Peyer's patch (tissue), 4 donors: ENCODE measurements at regions not wholly inside any gene's neighbourhood (a gene's known extent, or its start where the extent isn't known, plus 50 kb on each side); places are given as distances from the start of the nearest gene placed in this dataset.

Experiments used
- DNase-seq, 3 donors: peaks; one replicate each; pipeline ENCODE4 v3.0.0-alpha.2; 2017 to 2019
- H3K27ac ChIP-seq, 4 donors: fragments of 200-600 bp; sonication (generic); one replicate each; pipeline ENCODE4 v1.5.1; 2016 to 2019
- H3K27me3 ChIP-seq, 2 donors: fragments of 200-600 bp; sonication (generic); one replicate each; pipeline ENCODE4 v1.5.1; 2019
- H3K36me3 ChIP-seq, 3 donors: fragments of 200-600 bp; sonication (generic); one replicate each; pipeline ENCODE4 v1.5.1; 2016 to 2019
- H3K4me1 ChIP-seq, 4 donors: fragments of 200-600 bp; sonication (generic); one replicate each; pipeline ENCODE4 v1.5.1; 2016 to 2019
- H3K4me3 ChIP-seq, 4 donors: fragments of 200-600 bp; sonication (generic); 1 replicate in 3 of 4; 2 replicates in 1 of 4; pipeline ENCODE4 v1.5.1; 2016 to 2019; ENCODE audit warnings: mild to moderate bottlenecking in 1 of 4
- H3K9me3 ChIP-seq, 4 donors: fragments of 200-600 bp; sonication (generic); one replicate each; pipeline ENCODE4 v1.5.1; 2016 to 2019; ENCODE audit warnings: mild to moderate bottlenecking in 1 of 4
- POLR2A ChIP-seq, 2 donors: fragments of 450-650 bp; IDR thresholded peaks; one replicate each; pipeline ENCODE4 v1.5.1; 2017; ENCODE audit warnings: antibody characterized with exemption in 2 of 2, mild to moderate bottlenecking in 2 of 2, moderate library complexity in 2 of 2
- TF ChIP-seq, protein P1 (sequence below), 6 experiments: fragments of 450-650 bp in 4 of 6; fragments of 200-600 bp in 2 of 6; sonication (generic) in 1 of 6; IDR thresholded peaks; one replicate each; pipeline ENCODE4 v1.5.1; 2017 to 2019; ENCODE audit warnings: antibody characterized with exemption in 6 of 6, mild to moderate bottlenecking in 3 of 6, moderate library complexity in 1 of 6

DNA sequence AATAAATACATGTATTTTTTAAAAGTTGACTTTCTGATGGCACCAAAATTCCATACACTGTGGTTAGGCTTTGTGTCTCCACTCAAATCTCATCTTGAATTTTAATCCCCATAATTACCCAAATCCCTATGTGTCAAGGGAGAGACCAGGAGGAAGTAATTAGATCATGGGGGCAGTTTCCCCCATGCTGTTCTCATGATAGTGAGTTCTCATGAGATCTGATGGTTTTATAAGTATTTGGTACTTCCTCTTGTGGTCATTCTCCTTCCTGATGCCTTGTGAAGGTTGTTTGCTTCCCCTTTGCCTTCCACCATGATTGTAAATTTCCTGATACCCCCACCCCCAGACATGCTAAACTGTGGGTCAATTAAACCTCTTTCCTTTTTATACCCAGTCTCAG is 1218.4 kb upstream of the PRMT6 start:
- TF ChIP-seq POLR2A (IDR thresholded peaks at IDR 0.05) = no peak
- TF ChIP-seq, protein P1, sequence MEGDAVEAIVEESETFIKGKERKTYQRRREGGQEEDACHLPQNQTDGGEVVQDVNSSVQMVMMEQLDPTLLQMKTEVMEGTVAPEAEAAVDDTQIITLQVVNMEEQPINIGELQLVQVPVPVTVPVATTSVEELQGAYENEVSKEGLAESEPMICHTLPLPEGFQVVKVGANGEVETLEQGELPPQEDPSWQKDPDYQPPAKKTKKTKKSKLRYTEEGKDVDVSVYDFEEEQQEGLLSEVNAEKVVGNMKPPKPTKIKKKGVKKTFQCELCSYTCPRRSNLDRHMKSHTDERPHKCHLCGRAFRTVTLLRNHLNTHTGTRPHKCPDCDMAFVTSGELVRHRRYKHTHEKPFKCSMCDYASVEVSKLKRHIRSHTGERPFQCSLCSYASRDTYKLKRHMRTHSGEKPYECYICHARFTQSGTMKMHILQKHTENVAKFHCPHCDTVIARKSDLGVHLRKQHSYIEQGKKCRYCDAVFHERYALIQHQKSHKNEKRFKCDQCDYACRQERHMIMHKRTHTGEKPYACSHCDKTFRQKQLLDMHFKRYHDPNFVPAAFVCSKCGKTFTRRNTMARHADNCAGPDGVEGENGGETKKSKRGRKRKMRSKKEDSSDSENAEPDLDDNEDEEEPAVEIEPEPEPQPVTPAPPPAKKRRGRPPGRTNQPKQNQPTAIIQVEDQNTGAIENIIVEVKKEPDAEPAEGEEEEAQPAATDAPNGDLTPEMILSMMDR (IDR thresholded peaks at IDR 0.05) = no peak
- no peaks in the 10 kb centered on the region for H3K9me3 ChIP-seq
- H3K4me1 ChIP-seq = no peaks in the 10 kb centered on the region
- H3K27ac ChIP-seq = no peak overlapping the region
- DNase-seq = no peak
- no peak overlapping the region for H3K4me3 ChIP-seq
- H3K36me3 ChIP-seq = no peaks in the 10 kb centered on the region
- no peaks in the 10 kb centered on the region for H3K27me3 ChIP-seq

DNA sequence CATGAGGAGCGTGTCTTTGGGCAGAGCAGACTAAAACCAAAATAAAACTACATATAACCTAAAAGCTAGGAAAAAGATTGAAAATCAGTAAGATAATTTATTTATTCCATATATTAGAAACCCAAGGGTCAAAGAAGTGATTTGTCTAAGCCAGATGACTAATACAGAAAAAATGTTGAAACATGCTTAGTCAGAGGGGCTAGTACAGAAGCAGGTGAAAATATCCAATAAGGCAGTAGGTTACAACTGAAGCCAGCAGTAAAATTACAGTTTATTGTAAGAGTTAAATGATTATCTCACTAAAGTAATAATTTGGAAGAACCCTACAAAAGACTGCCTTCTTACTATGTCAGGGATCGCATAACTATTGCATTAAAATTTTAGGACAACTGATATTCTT is 1190.9 kb upstream of the PRMT6 start:
- TF ChIP-seq, protein P1 (IDR thresholded peaks at IDR 0.05) = no peak
- no peak for TF ChIP-seq POLR2A (IDR thresholded peaks at IDR 0.05)
- no peak overlapping the region for H3K4me3 ChIP-seq
- no peaks in the 10 kb centered on the region for H3K9me3 ChIP-seq
- H3K27ac ChIP-seq = no peak overlapping the region
- no peaks in the 10 kb centered on the region for H3K4me1 ChIP-seq
- no peaks in the 10 kb centered on the region for H3K36me3 ChIP-seq
- no peak for DNase-seq
- no peaks in the 10 kb centered on the region for H3K27me3 ChIP-seq

DNA sequence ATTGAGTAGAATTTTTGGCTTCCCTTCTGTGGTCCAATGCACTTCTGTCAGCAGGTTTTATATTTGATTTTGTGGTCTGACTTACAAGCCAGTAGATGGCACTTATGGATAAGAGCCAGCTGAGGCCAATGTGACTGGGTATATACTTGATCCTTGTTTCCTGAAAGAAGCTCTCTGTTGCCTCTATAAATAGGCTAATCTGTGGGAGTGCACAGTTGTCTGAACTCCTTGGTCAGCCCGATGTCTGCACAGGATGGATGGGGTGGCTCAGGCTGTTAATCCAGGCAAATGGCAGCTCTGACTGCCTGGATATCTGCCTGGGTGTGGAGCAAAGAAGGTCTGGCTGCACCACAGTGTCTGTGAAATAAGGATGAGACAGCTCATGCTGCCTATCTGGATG is 1183.7 kb upstream of the PRMT6 start:
- Histone ChIP-seq H3K36me3 (no peaks in the 10 kb centered on the region), H3K27me3 (no peaks in the 10 kb centered on the region), H3K27ac (no peak overlapping the region), H3K4me1 (no peaks in the 10 kb centered on the region), H3K4me3 (no peak overlapping the region), H3K9me3 (no peaks in the 10 kb centered on the region)
- no peak for TF ChIP-seq POLR2A (IDR thresholded peaks at IDR 0.05)
- TF ChIP-seq, protein P1 (IDR thresholded peaks at IDR 0.05) = no peak
- DNase-seq = no peak

DNA sequence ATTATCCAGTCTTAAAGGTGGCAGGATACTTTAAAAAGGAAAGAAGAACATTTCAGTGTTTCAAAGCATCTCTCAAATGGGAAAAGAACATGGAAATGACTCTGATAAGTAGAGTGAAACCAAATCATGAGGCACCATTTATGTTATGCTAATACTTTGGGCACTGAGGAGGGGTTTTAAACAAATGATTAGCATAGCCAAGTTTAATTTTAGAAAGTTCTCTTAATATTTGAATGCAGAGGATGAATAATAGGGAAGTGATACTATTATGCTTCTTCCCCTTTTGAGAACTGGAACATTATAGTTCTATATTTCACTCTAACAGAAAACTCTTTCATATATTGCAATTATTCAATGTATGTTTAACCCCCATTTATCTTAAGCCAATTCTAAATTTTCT is 1181.9 kb upstream of the PRMT6 start:
- Histone ChIP-seq H3K4me1 (no peaks in the 10 kb centered on the region), H3K36me3 (no peaks in the 10 kb centered on the region), H3K9me3 (no peaks in the 10 kb centered on the region), H3K27ac (no peak overlapping the region), H3K4me3 (no peak overlapping the region), H3K27me3 (no peaks in the 10 kb centered on the region)
- no peak for TF ChIP-seq POLR2A (IDR thresholded peaks at IDR 0.05)
- TF ChIP-seq, protein P1 (IDR thresholded peaks at IDR 0.05) = no peak
- no peak for DNase-seq

DNA sequence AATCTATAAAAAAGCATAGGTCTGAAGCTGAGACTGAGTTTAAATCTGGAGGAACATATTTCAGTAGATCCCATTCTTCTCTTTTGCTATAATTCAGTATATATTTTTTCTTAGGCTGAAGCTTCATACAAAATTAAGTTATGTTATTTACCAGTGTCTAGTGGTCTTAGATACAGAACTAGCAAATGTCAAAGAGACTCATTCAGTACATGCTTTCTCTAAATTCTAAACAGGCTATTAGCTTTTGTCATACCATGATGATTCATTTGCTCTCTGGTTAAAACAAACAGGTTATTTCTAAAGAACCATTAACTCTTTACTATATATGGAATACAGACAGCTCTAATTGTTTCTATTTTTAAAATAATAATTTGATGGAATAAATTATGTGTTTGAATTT is 1170.2 kb upstream of the PRMT6 start:
- H3K27me3 ChIP-seq = no peaks in the 10 kb centered on the region
- H3K36me3 ChIP-seq = no peaks in the 10 kb centered on the region
- no peak for TF ChIP-seq POLR2A (IDR thresholded peaks at IDR 0.05)
- TF ChIP-seq, protein P1 (IDR thresholded peaks at IDR 0.05) = no peak
- no peaks in the 10 kb centered on the region for H3K4me1 ChIP-seq
- no peak overlapping the region for H3K27ac ChIP-seq
- no peak for DNase-seq
- H3K4me3 ChIP-seq = no peak overlapping the region
- no peaks in the 10 kb centered on the region for H3K9me3 ChIP-seq

DNA sequence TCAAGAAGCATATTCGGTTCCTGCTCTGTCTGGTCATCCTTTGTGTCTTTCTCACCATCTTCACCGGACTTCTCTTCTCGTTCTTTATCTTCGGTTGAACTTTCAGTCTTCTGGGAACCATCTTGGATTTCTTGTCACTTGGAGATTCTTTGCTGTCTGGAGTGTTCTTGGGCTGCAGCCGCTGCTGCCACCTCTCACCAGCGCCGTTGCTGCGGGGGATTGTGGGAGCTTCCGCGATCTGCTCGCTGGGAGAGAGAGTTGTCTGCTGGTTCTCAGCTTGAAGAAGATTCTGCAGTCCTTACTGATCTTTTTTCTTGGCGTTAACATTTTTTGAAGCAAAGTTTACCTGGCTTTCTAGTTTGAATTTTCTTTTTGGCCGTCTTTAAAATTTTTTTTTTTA is 1165.2 kb upstream of the PRMT6 start:
- no peaks in the 10 kb centered on the region for H3K9me3 ChIP-seq
- H3K36me3 ChIP-seq = no peaks in the 10 kb centered on the region
- H3K4me1 ChIP-seq = no peaks in the 10 kb centered on the region
- H3K27me3 ChIP-seq = no peaks in the 10 kb centered on the region
- DNase-seq = no peak
- TF ChIP-seq, protein P1 (IDR thresholded peaks at IDR 0.05) = no peak
- TF ChIP-seq POLR2A (IDR thresholded peaks at IDR 0.05) = no peak
- H3K4me3 ChIP-seq = no peak overlapping the region
- H3K27ac ChIP-seq = no peak overlapping the region
